H9 (cell line): ENCODE measurements at regions not wholly inside any gene's neighbourhood (a gene's known extent, or its start where the extent isn't known, plus 50 kb on each side); places are given as distances from the start of the nearest gene placed in this dataset.

Experiments
- DNase-seq: peaks from one replicate; pipeline ENCODE4 v3.0.0-alpha.2; 2017
- H2AFZ ChIP-seq: one replicate; pipeline ENCODE4 v1.6.1; 2013; ENCODE audit warnings: mild to moderate bottlenecking, low read length, control low read depth, moderate library complexity
- H2AK5ac ChIP-seq: 2 replicates; pipeline ENCODE4 v1.6.1; 2013; ENCODE audit warnings: low read length, control low read depth, mixed read lengths; ENCODE audit not compliant: insufficient read length
- H2BK120ac ChIP-seq: one replicate; pipeline ENCODE4 v1.6.1; 2013; ENCODE audit warnings: low read depth, mild to moderate bottlenecking, low read length, control low read depth, inconsistent platforms; ENCODE audit not compliant: poor library complexity, severe bottlenecking
- H2BK12ac ChIP-seq: 2 replicates; pipeline ENCODE4 v1.6.1; 2013; ENCODE audit warnings: low read length, control low read depth, mixed read lengths, low read depth; ENCODE audit not compliant: insufficient read length
- H2BK15ac ChIP-seq: 2 replicates; pipeline ENCODE4 v1.6.1; 2013; ENCODE audit warnings: low read depth, low read length, control low read depth
- H2BK20ac ChIP-seq: one replicate; pipeline ENCODE4 v1.6.1; 2013; ENCODE audit warnings: low read depth, mild to moderate bottlenecking, low read length, control low read depth, inconsistent platforms; ENCODE audit not compliant: poor library complexity, severe bottlenecking
- H2BK5ac ChIP-seq: 2 replicates; pipeline ENCODE4 v1.6.1; 2013; ENCODE audit warnings: low read length, control low read depth, mixed read lengths; ENCODE audit not compliant: insufficient read length
- H3K14ac ChIP-seq: 2 replicates; pipeline ENCODE4 v1.6.1; 2013; ENCODE audit warnings: low read length, control low read depth; ENCODE audit not compliant: insufficient read depth
- H3K18ac ChIP-seq: 2 replicates; pipeline ENCODE4 v1.6.1; 2013; ENCODE audit warnings: low read depth, mild to moderate bottlenecking, mixed read lengths, low read length, control low read depth; ENCODE audit not compliant: insufficient read length
- H3K23ac ChIP-seq: 2 replicates; pipeline ENCODE4 v1.6.1; 2013; ENCODE audit warnings: low read length, control low read depth, mixed read lengths, low read depth; ENCODE audit not compliant: insufficient read length
- H3K23me2 ChIP-seq: 2 replicates; pipeline ENCODE4 v1.6.1; 2013; ENCODE audit warnings: low read depth, mild to moderate bottlenecking, mixed read lengths, low read length, control low read depth; ENCODE audit not compliant: insufficient read length, poor library complexity, severe bottlenecking
- H3K27ac ChIP-seq: 2 replicates; pipeline ENCODE4 v1.5.1; 2013; ENCODE audit warnings: low read length, control low read depth, mixed read lengths, low read depth; ENCODE audit not compliant: insufficient read length
- H3K27me3 ChIP-seq: 2 replicates; pipeline ENCODE4 v1.6.1; 2013; ENCODE audit warnings: low read length, control low read depth, inconsistent platforms; ENCODE audit not compliant: insufficient read depth
- H3K4ac ChIP-seq: 2 replicates; pipeline ENCODE4 v1.6.1; 2013; ENCODE audit warnings: low read depth, mild to moderate bottlenecking, control low read depth, inconsistent platforms, low read length, moderate library complexity
- H3K4me1 ChIP-seq: 2 replicates; pipeline ENCODE4 v1.6.1; 2013; ENCODE audit warnings: low read length, control low read depth, inconsistent platforms; ENCODE audit not compliant: insufficient read depth
- H3K4me2 ChIP-seq: 2 replicates; pipeline ENCODE4 v1.6.1; 2013; ENCODE audit warnings: low read length, control low read depth, mixed read lengths; ENCODE audit not compliant: insufficient read length, insufficient read depth
- H3K56ac ChIP-seq: 2 replicates; pipeline ENCODE4 v1.6.1; 2013; ENCODE audit warnings: low read depth, mild to moderate bottlenecking, mixed read lengths, low read length, control low read depth; ENCODE audit not compliant: insufficient read length
- H3K79me1 ChIP-seq: 2 replicates; pipeline ENCODE4 v1.6.1; 2013; ENCODE audit warnings: low read depth, mild to moderate bottlenecking, moderate library complexity, low read length, control low read depth, inconsistent platforms; ENCODE audit not compliant: insufficient read depth, poor library complexity, severe bottlenecking
- H3K79me2 ChIP-seq: 2 replicates; pipeline ENCODE4 v1.6.1; 2013; ENCODE audit warnings: low read length, control low read depth, inconsistent platforms; ENCODE audit not compliant: insufficient read depth
- H3K9ac ChIP-seq: 2 replicates; pipeline ENCODE4 v1.6.1; 2013; ENCODE audit warnings: low read length, control low read depth, mixed read lengths; ENCODE audit not compliant: insufficient read length; ENCODE audit errors: extremely low read depth
- H3K9me3 ChIP-seq: one replicate; pipeline ENCODE4 v1.6.1; 2013; ENCODE audit warnings: low read depth, low read length, inconsistent platforms; ENCODE audit not compliant: control insufficient read depth
- H3T11ph ChIP-seq: one replicate; pipeline ENCODE4 v1.6.1; 2013; ENCODE audit warnings: mild to moderate bottlenecking, low read length, control low read depth, inconsistent platforms
- H4K20me1 ChIP-seq: one replicate; pipeline ENCODE4 v1.6.1; 2013; ENCODE audit not compliant: control insufficient read depth, insufficient read length, insufficient read depth
- H4K5ac ChIP-seq: 2 replicates; pipeline ENCODE4 v1.6.1; 2013; ENCODE audit warnings: low read depth, mild to moderate bottlenecking, mixed read lengths, low read length, control low read depth; ENCODE audit not compliant: insufficient read length
- H4K8ac ChIP-seq: replicated peaks from 2 replicates; pipeline ENCODE4 v1.6.1; 2013; ENCODE audit warnings: low read length, control low read depth, mixed read lengths, low read depth; ENCODE audit not compliant: insufficient read length
- H4K91ac ChIP-seq: 2 replicates; pipeline ENCODE4 v1.6.1; 2013; ENCODE audit warnings: low read depth, mild to moderate bottlenecking, moderate library complexity, mixed read lengths, low read length, control low read depth; ENCODE audit not compliant: insufficient read length
- H3K27ac Mint-ChIP-seq, 3 experiments: 2 replicates in 2 of 3; 3 replicates in 1 of 3; pipeline ENCODE4 v1.8.0; 2020 to 2021; ENCODE audit warnings: mixed read lengths in 3 of 3, mild to moderate bottlenecking in 1 of 3, moderate library complexity in 1 of 3
- H3K27me3 Mint-ChIP-seq: 2 replicates; pipeline ENCODE4 v1.8.0; 2021; ENCODE audit warnings: low read depth, mild to moderate bottlenecking, moderate library complexity, mixed read lengths
- H3K36me3 Mint-ChIP-seq, 3 experiments: 2 replicates in 2 of 3; 3 replicates in 1 of 3; pipeline ENCODE4 v1.8.0; 2020 to 2021; ENCODE audit warnings: low read depth in 3 of 3, mixed read lengths in 3 of 3; ENCODE audit not compliant: insufficient read depth in 1 of 3
- H3K4me1 Mint-ChIP-seq, 2 experiments: 2 replicates each; pipeline ENCODE4 v1.8.0; 2020; ENCODE audit warnings: mixed read lengths in 2 of 2
- H3K4me3 Mint-ChIP-seq, 2 experiments: 2 replicates in 1 of 2; 3 replicates in 1 of 2; pipeline ENCODE4 v1.8.0; 2020 to 2021; ENCODE audit warnings: mild to moderate bottlenecking in 2 of 2, mixed read lengths in 2 of 2, moderate library complexity in 1 of 2
- H3K9me3 Mint-ChIP-seq, 2 experiments: 2 replicates in 1 of 2; 3 replicates in 1 of 2; pipeline ENCODE4 v1.8.0; 2020; ENCODE audit warnings: mild to moderate bottlenecking in 2 of 2, mixed read lengths in 2 of 2, moderate library complexity in 1 of 2
- WGBS: extraction: QIAGEN DNeasy Blood & Tissue Kit; methylation state at CpG from one replicate; pipeline ENCODE4 v1.1.7; 2013; ENCODE audit warnings: missing lambda C conversion rate, low lambda C conversion rate, mixed read lengths; ENCODE audit not compliant: insufficient read length; ENCODE audit errors: extremely low coverage; 5-methylcytosine and 5-hydroxymethylcytosine counted together
- TF ChIP-seq, protein P1 (sequence below): fragments of 200-600 bp; sonication (generic); conservative IDR thresholded peaks from 3 replicates; pipeline ENCODE4 v1.8.0; 2021; ENCODE audit warnings: antibody characterized with exemption, mild to moderate bottlenecking

- Histone ChIP-seq H3K27me3 (no peaks in the 10 kb centered on the region), H2BK120ac (no peak overlapping the region), H4K91ac (no peak overlapping the region), H4K5ac (no peak overlapping the region), H2BK12ac (no peak overlapping the region), H2AFZ (no peak overlapping the region), H2AK5ac (no peak overlapping the region), H3K23ac (no peak overlapping the region), H3K27ac (no peak overlapping the region), H3K9me3 (no peaks in the 10 kb centered on the region), H3K4me1 (no peaks in the 10 kb centered on the region), H4K8ac (no peak overlapping the region), H3K79me2 (no peaks in the 10 kb centered on the region), H2BK20ac (no peak overlapping the region), H3K56ac (no peak overlapping the region), H3K18ac (no peak overlapping the region), H3K9ac (no peak overlapping the region), H3K79me1 (no peaks in the 10 kb centered on the region), H2BK5ac (no peak overlapping the region), H3T11ph (no peak overlapping the region), H4K20me1 (no peaks in the 10 kb centered on the region), H3K4ac (no peak overlapping the region), H2BK15ac (no peak overlapping the region), H3K4me2 (no peak overlapping the region), H3K23me2 (no peaks in the 10 kb centered on the region), H3K14ac (no peak overlapping the region)
- Mint-ChIP-seq H3K36me3 (peaks cover 4 to 6% (median 5%) of the 10 kb centered on the region in 3 experiments; a peak in 4 of 7 replicates), H3K9me3 (peaks cover 5% of the 10 kb centered on the region in 2 experiments), H3K27ac (no peak overlapping the region), H3K4me3 (no peak overlapping the region), H3K27me3 (no peaks in the 10 kb centered on the region), H3K4me1 (peaks cover under 1 to 4% of the 10 kb centered on the region in 2 experiments)
- WGBS = no CpG with 5 or more reads among the region's 2 CpGs
- TF ChIP-seq, protein P1, sequence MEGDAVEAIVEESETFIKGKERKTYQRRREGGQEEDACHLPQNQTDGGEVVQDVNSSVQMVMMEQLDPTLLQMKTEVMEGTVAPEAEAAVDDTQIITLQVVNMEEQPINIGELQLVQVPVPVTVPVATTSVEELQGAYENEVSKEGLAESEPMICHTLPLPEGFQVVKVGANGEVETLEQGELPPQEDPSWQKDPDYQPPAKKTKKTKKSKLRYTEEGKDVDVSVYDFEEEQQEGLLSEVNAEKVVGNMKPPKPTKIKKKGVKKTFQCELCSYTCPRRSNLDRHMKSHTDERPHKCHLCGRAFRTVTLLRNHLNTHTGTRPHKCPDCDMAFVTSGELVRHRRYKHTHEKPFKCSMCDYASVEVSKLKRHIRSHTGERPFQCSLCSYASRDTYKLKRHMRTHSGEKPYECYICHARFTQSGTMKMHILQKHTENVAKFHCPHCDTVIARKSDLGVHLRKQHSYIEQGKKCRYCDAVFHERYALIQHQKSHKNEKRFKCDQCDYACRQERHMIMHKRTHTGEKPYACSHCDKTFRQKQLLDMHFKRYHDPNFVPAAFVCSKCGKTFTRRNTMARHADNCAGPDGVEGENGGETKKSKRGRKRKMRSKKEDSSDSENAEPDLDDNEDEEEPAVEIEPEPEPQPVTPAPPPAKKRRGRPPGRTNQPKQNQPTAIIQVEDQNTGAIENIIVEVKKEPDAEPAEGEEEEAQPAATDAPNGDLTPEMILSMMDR = no peak
- DNase-seq = no peak
Observed at GRCh38 chr17:70588003-70588402, 418.7 kb downstream of the KCNJ2 start.
